WTC11 (cell line): ENCODE measurements at regions not wholly inside any gene's neighbourhood (a gene's known extent, or its start where the extent isn't known, plus 50 kb on each side); places are given as distances from the start of the nearest gene placed in this dataset.

ENCODE experiments used
- ATAC-seq: fragments of 200-7000 bp; cut with Tn5 transposase; 2 replicates; pipeline ENCODE4 v1.10.0; 2021; ENCODE audit warnings: mild to moderate bottlenecking, moderate library complexity
- CTCF ChIA-PET: fragments of 300-600 bp; sonication (Branson Sonifier 250); formaldehyde crosslinking; loops from one replicate; lab custom pipeline; 2021; ENCODE audit warnings: antibody characterized with exemption; lab: Charles Lee
- POLR2A ChIA-PET: fragments of 350-600 bp; sonication (Branson Sonifier 250); formaldehyde crosslinking; loops from one replicate; lab custom pipeline; 2021; ENCODE audit warnings: antibody characterized with exemption; lab: Charles Lee
- DNase-seq: peaks from one replicate; pipeline ENCODE4 v3.0.0; 2021; ENCODE audit warnings: low spot score
- H3K27ac Mint-ChIP-seq: 2 replicates; pipeline ENCODE4 v1.8.0; 2021; ENCODE audit warnings: mixed read lengths
- H3K27me3 Mint-ChIP-seq: 2 replicates; pipeline ENCODE4 v1.8.0; 2021; ENCODE audit warnings: low read depth, mild to moderate bottlenecking, moderate library complexity, mixed read lengths
- H3K36me3 Mint-ChIP-seq: 2 replicates; pipeline ENCODE4 v1.8.0; 2021; ENCODE audit warnings: mixed read lengths
- H3K4me1 Mint-ChIP-seq: 2 replicates; pipeline ENCODE4 v1.8.0; 2022; ENCODE audit warnings: mixed read lengths
- H3K4me3 Mint-ChIP-seq: 2 replicates; pipeline ENCODE4 v1.8.0; 2021; ENCODE audit warnings: mild to moderate bottlenecking, moderate library complexity, mixed read lengths
- H3K9me3 Mint-ChIP-seq: 2 replicates; pipeline ENCODE4 v1.8.0; 2021; ENCODE audit warnings: mixed read lengths
- AFF4 ChIP-seq: sonication (generic); formaldehyde crosslinking; IDR thresholded peaks from 2 replicates; pipeline ENCODE4 v1.8.1; 2023; ENCODE audit warnings: mild to moderate bottlenecking, missing genetic modification reagents, borderline replicate concordance
- ATF3 ChIP-seq: sonication (generic); formaldehyde crosslinking; conservative IDR thresholded peaks from 2 replicates; pipeline ENCODE4 v1.8.1; 2022; ENCODE audit warnings: mild to moderate bottlenecking, missing genetic modification reagents
- ATF6 ChIP-seq: sonication (generic); formaldehyde crosslinking; IDR thresholded peaks from 2 replicates; pipeline ENCODE4 v1.8.1; 2023; ENCODE audit warnings: mild to moderate bottlenecking, missing genetic modification reagents
- ELF4 ChIP-seq: sonication (generic); formaldehyde crosslinking; IDR thresholded peaks from 2 replicates; pipeline ENCODE4 v1.8.1; 2022; ENCODE audit warnings: low read depth, mild to moderate bottlenecking, moderate library complexity, missing genetic modification reagents
- ETV6 ChIP-seq: sonication (generic); formaldehyde crosslinking; IDR thresholded peaks from 2 replicates; pipeline ENCODE4 v1.8.1; 2022; ENCODE audit warnings: mild to moderate bottlenecking, missing genetic modification reagents
- FOXP4 ChIP-seq: sonication (generic); formaldehyde crosslinking; IDR thresholded peaks from 2 replicates; pipeline ENCODE4 v1.8.0; 2022; ENCODE audit warnings: mild to moderate bottlenecking, missing genetic modification reagents
- HMGA2 ChIP-seq: fragments of 250-450 bp; sonication (Bioruptor Pico); IDR thresholded peaks from 2 replicates; pipeline ENCODE4 v1.4.0; 2021; ENCODE audit warnings: mild to moderate bottlenecking, moderate library complexity
- NFE2L1 ChIP-seq: sonication (generic); formaldehyde crosslinking; IDR thresholded peaks from 2 replicates; pipeline ENCODE4 v1.8.1; 2023; ENCODE audit warnings: missing genetic modification reagents
- NR1H2 ChIP-seq: sonication (generic); formaldehyde crosslinking; IDR thresholded peaks from 2 replicates; pipeline ENCODE4 v1.9.0; 2021; ENCODE audit warnings: mild to moderate bottlenecking, moderate library complexity, missing genetic modification reagents
- NR3C1 ChIP-seq: sonication (generic); formaldehyde crosslinking; conservative IDR thresholded peaks from 2 replicates; pipeline ENCODE4 v1.8.1; 2023; ENCODE audit warnings: low read depth, mild to moderate bottlenecking, missing genetic modification reagents
- TEAD4 ChIP-seq: sonication (generic); formaldehyde crosslinking; IDR thresholded peaks from 2 replicates; pipeline ENCODE4 v1.8.0; 2022; ENCODE audit warnings: mild to moderate bottlenecking, missing genetic modification reagents
- ZNF232 ChIP-seq: sonication (generic); formaldehyde crosslinking; IDR thresholded peaks from 2 replicates; pipeline ENCODE4 v1.8.0; 2022; ENCODE audit warnings: mild to moderate bottlenecking, missing genetic modification reagents
- ZNF281 ChIP-seq: sonication (generic); formaldehyde crosslinking; IDR thresholded peaks from 2 replicates; pipeline ENCODE4 v1.8.0; 2023; ENCODE audit warnings: mild to moderate bottlenecking, missing genetic modification reagents
- ZNF317 ChIP-seq: sonication (generic); formaldehyde crosslinking; IDR thresholded peaks from 2 replicates; pipeline ENCODE4 v1.8.1; 2023; ENCODE audit warnings: low read depth, mild to moderate bottlenecking, moderate library complexity, missing genetic modification reagents, borderline replicate concordance
- ZNF671 ChIP-seq: fragments of 250-450 bp; sonication (Bioruptor Pico); IDR thresholded peaks from 2 replicates; pipeline ENCODE4 v1.8.0; 2021; ENCODE audit warnings: mild to moderate bottlenecking
- ZSCAN18 ChIP-seq: fragments of 250-450 bp; sonication (Bioruptor Pico); IDR thresholded peaks from 2 replicates; pipeline ENCODE4 v2.1.2; 2022; ENCODE audit warnings: mild to moderate bottlenecking, moderate library complexity

- peaks cover 34% of the 10 kb centered on the region for H3K36me3 Mint-ChIP-seq
- H3K27me3 Mint-ChIP-seq = no peaks in the 10 kb centered on the region
- no peak for TF ChIP-seq NFE2L1 (CRISPR knock-in tag)
- TF ChIP-seq ZSCAN18 (CRISPR knock-in tag) = no peak
- TF ChIP-seq ETV6 (CRISPR knock-in tag) = no peak
- TF ChIP-seq AFF4 (CRISPR knock-in tag) = no peak
- TF ChIP-seq ELF4 (CRISPR knock-in tag) = no peak
- TF ChIP-seq TEAD4 (CRISPR knock-in tag) = no peak
- no peak for TF ChIP-seq NR1H2 (CRISPR knock-in tag)
- TF ChIP-seq ZNF232 = no peak
- TF ChIP-seq HMGA2 (CRISPR knock-in tag) = no peak
- no peak for TF ChIP-seq ZNF671 (CRISPR knock-in tag)
- no peak for TF ChIP-seq ATF6 (CRISPR knock-in tag)
- TF ChIP-seq NR3C1 (CRISPR knock-in tag) = no peak
- no peak for TF ChIP-seq FOXP4 (CRISPR knock-in tag)
- TF ChIP-seq ZNF281 (CRISPR knock-in tag) = no peak
- TF ChIP-seq ATF3 (CRISPR knock-in tag) = no peak
- TF ChIP-seq ZNF317 (CRISPR knock-in tag) = no peak
- TF ChIP-seq, all 79 proteins: peak for 0
- Mint-ChIP-seq H3K9me3 (peaks cover 59% of the 10 kb centered on the region), H3K27ac (no peak overlapping the region), H3K4me3 (no peak overlapping the region), H3K4me1 (no peaks in the 10 kb centered on the region; the same call in 1 of the 2 replicates)
- POLR2A ChIA-PET = no interaction called here
- ATAC-seq (no peak), DNase-seq (no peak)
- CTCF ChIA-PET = no interaction called here
These were observed 55.4 kb upstream of the SMIM21 start for GRCh38 chr18:75482880-75483279.
